Lung (tissue), 11 donors: ENCODE measurements at regions not wholly inside any gene's neighbourhood (a gene's known extent, or its start where the extent isn't known, plus 50 kb on each side); places are given as distances from the start of the nearest gene placed in this dataset.

Experiments used
- ATAC-seq: fragments of 200-7000 bp; cut with Tn5 transposase; one replicate; pipeline ENCODE4 v1.9.1; 2020; ENCODE audit warnings: moderate number of reproducible peaks; ENCODE audit not compliant: insufficient read depth, low FRiP score
- DNase-seq, 3 donors: peaks; one replicate each; pipeline ENCODE4 v3.0.0-alpha.2; 2013 to 2017
- H3K27ac ChIP-seq, 2 donors: one replicate each; pipeline ENCODE4 v1.5.1; 2013; ENCODE audit warnings: mild to moderate bottlenecking in 2 of 2, moderate library complexity in 2 of 2, control low read depth in 1 of 2, inconsistent platforms in 1 of 2, low read depth in 1 of 2, low read length in 1 of 2
- H3K27me3 ChIP-seq, 3 donors: one replicate each; pipeline ENCODE4 v1.5.1; 2013; ENCODE audit warnings: low read length in 2 of 3; ENCODE audit not compliant: control insufficient read depth in 3 of 3, insufficient read depth in 3 of 3
- H3K36me3 ChIP-seq, 4 donors: one replicate each; pipeline ENCODE4 v1.5.1; 2013; ENCODE audit warnings: low read length in 4 of 4, mild to moderate bottlenecking in 1 of 4, moderate library complexity in 1 of 4; ENCODE audit not compliant: control insufficient read depth in 4 of 4, insufficient read depth in 4 of 4
- H3K4me1 ChIP-seq, 5 donors: one replicate each; pipeline ENCODE4 v1.5.1; 2013; ENCODE audit warnings: low read length in 5 of 5, mild to moderate bottlenecking in 2 of 5, moderate library complexity in 1 of 5; ENCODE audit not compliant: control insufficient read depth in 5 of 5, insufficient read depth in 5 of 5
- H3K4me3 ChIP-seq: one replicate; pipeline ENCODE4 v1.5.1; 2013; ENCODE audit warnings: mild to moderate bottlenecking, control low read depth, moderate library complexity
- H3K9ac ChIP-seq, 2 donors: one replicate each; pipeline ENCODE4 v1.5.1; 2013; ENCODE audit warnings: low read length in 2 of 2, control low read depth in 1 of 2; ENCODE audit not compliant: insufficient read depth in 1 of 2
- H3K9me3 ChIP-seq, 4 donors: one replicate each; pipeline ENCODE4 v1.5.1; 2013; ENCODE audit warnings: low read length in 3 of 4, mild to moderate bottlenecking in 1 of 4, moderate library complexity in 1 of 4; ENCODE audit not compliant: control insufficient read depth in 4 of 4, insufficient read depth in 3 of 4
- WGBS, 2 donors: extraction: QIAGEN DNeasy Blood & Tissue Kit; methylation state at CpG; one replicate each; pipeline ENCODE4 v1.1.7; 2013; 5-methylcytosine and 5-hydroxymethylcytosine counted together
- TF ChIP-seq, protein P1 (sequence below): IDR thresholded peaks from 2 replicates; pipeline ENCODE4 v1.5.1; 2012; ENCODE audit warnings: mild to moderate bottlenecking; ENCODE audit errors: control extremely low read depth, extremely low read depth
- donor health status: control.
- donor health status: control.
- donor health status: Bipolar disorder and iron deficiency.
- donor health status: healthy.
- donor health status: DM: yes; HTN: yes; CAD: no.

DNA sequence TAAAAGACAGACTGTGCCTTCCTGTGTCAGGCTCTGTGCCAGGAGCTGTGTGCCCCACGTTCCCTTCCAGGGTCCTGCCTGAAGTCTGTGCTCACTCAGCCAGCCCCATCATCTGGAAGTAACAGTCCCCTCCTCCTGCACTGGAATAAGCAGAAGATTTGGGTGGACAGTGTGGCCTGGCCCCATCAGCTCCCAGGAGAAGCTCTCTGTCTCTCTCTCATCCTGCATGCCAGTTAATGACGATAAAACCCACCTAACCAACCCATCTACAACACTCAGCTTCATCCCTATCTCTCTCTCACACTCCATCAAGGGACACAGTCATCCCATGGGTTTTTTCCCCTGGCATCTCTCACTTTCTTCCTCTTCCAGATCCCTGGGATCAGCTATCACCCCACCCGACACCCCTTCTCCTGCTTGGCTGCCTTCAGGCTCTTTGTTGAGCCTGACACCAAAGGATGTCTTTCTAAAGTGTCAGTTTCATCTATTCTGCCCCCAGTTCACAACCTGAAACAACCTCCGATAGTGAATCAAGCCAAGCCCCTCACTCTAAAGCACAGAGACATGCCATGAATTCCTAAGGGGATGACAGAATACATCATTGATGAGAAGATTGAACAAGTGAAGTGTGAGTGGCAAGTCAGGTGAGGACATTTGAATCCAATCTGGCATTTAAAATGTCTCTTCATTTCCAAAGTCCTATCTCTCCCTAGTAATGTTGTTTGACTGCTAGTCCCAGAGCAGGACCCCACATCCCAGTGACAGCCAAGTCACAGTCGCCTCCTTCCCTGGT is 91.4 kb upstream of the TOP3B start:
- 58 to 72% methylated on average over 5 of the region's 5 CpGs for WGBS, 2 donors
- no peaks in the 10 kb centered on the region for H3K27me3 ChIP-seq
- TF ChIP-seq, protein P1, sequence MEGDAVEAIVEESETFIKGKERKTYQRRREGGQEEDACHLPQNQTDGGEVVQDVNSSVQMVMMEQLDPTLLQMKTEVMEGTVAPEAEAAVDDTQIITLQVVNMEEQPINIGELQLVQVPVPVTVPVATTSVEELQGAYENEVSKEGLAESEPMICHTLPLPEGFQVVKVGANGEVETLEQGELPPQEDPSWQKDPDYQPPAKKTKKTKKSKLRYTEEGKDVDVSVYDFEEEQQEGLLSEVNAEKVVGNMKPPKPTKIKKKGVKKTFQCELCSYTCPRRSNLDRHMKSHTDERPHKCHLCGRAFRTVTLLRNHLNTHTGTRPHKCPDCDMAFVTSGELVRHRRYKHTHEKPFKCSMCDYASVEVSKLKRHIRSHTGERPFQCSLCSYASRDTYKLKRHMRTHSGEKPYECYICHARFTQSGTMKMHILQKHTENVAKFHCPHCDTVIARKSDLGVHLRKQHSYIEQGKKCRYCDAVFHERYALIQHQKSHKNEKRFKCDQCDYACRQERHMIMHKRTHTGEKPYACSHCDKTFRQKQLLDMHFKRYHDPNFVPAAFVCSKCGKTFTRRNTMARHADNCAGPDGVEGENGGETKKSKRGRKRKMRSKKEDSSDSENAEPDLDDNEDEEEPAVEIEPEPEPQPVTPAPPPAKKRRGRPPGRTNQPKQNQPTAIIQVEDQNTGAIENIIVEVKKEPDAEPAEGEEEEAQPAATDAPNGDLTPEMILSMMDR = no peak
- H3K4me1 ChIP-seq = peaks cover 0 to 1% (median 0%) of the 10 kb centered on the region in 5 donors
- H3K4me3 ChIP-seq = no peak overlapping the region
- ATAC-seq (no peak), DNase-seq (no peak)
- no peak overlapping the region for H3K9ac ChIP-seq
- no peak overlapping the region for H3K27ac ChIP-seq
- no peaks in the 10 kb centered on the region for H3K9me3 ChIP-seq
- no peaks in the 10 kb centered on the region for H3K36me3 ChIP-seq

DNA sequence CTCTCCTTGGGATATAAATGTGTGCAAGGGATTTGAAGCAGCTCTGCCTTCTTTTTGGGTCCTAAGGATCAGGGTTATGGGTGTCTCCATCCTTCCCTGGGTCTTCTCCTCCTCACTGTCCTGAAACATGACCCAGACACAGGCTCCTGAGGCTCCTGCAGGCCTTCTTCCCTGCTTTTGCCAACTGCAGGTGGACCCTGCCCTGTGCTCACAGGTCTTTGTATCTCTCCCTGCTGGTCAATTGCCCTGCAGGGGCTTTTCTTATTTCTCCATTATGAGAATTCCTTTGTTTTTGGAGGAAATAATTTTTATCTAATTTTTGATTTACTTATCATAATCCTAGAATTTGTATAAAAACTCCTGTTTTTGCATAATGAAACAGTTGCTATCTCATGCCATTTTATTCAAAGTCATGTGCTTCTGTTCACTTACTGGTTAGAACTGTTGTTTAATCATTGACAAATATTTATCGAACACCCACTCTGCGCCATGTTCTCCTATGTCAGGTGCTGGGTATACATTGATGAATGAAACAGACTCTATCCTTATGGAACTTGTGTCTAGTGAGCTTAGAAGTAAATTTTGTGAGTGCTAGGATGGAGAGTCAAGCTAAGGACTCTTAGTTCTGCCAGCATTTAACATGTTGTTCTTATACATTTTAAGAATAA is 89.7 kb upstream of the TOP3B start:
- ATAC-seq (no peak), DNase-seq (no peak)
- H3K4me1 ChIP-seq = peaks cover 0 to 1% (median 0%) of the 10 kb centered on the region in 5 donors
- no peak overlapping the region for H3K4me3 ChIP-seq
- H3K36me3 ChIP-seq = no peaks in the 10 kb centered on the region
- no peaks in the 10 kb centered on the region for H3K27me3 ChIP-seq
- no peaks in the 10 kb centered on the region for H3K9me3 ChIP-seq
- no peak overlapping the region for H3K9ac ChIP-seq
- TF ChIP-seq, protein P1 = no peak
- WGBS, 2 donors = 92 to 96% methylated on average over 2 of the region's 2 CpGs
- H3K27ac ChIP-seq = no peak overlapping the region

DNA sequence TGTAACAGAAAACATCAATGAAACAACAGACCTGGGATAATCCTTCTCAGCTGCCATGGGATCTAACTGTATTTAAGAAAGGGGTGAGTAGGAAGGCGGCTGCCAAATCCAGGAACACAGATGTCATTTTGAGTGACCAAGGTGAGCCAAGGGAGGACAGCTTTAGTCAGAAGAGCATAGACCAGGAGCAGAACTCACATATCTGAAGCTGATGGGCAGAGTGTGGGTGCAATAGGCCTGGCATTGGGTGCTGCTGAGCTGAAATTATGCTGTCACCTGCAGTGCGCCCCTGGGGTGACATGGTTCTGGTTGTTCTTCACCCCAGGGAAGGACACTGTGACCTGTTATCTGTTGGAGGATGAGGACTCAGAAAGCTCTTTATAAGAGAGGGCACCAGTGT is 88.9 kb upstream of the TOP3B start:
- 90 to 94% methylated on average over 2 of the region's 2 CpGs for WGBS, 2 donors
- no peak overlapping the region for H3K9ac ChIP-seq
- TF ChIP-seq, protein P1 = no peak
- DNase-seq (no peak), ATAC-seq (no peak)
- no peak overlapping the region for H3K4me3 ChIP-seq
- no peaks in the 10 kb centered on the region for H3K36me3 ChIP-seq
- H3K4me1 ChIP-seq = peaks cover 0 to 1% (median 0%) of the 10 kb centered on the region in 5 donors
- H3K9me3 ChIP-seq = no peaks in the 10 kb centered on the region
- H3K27me3 ChIP-seq = no peaks in the 10 kb centered on the region
- no peak overlapping the region for H3K27ac ChIP-seq
